Colonic mucosa (tissue), 4 donors: ENCODE measurements at regions not wholly inside any gene's neighbourhood (a gene's known extent, or its start where the extent isn't known, plus 50 kb on each side); places are given as distances from the start of the nearest gene placed in this dataset.

ENCODE experiments used
- DNase-seq: peaks from one replicate; pipeline ENCODE4 v3.0.0-alpha.2; 2020
- H3K27ac ChIP-seq: fragments of 200-600 bp; one replicate; pipeline ENCODE4 v1.8.0; 2021
- H3K27me3 ChIP-seq: fragments of 200-600 bp; one replicate; pipeline ENCODE4 v1.8.0; 2021
- H3K36me3 ChIP-seq: fragments of 200-600 bp; one replicate; pipeline ENCODE4 v1.8.0; 2021
- H3K4me1 ChIP-seq: fragments of 200-600 bp; one replicate; pipeline ENCODE4 v1.8.0; 2021; ENCODE audit warnings: mild to moderate bottlenecking
- H3K4me3 ChIP-seq: fragments of 200-600 bp; one replicate; pipeline ENCODE4 v1.8.0; 2021
- H3K9ac ChIP-seq, 2 donors: one replicate each; pipeline ENCODE4 v1.7.0; 2013; ENCODE audit warnings: control low read depth in 2 of 2, low read depth in 2 of 2, low read length in 2 of 2
- H3K9me3 ChIP-seq: fragments of 200-600 bp; one replicate; pipeline ENCODE4 v1.8.0; 2021
- CTCF ChIP-seq: fragments of 200-600 bp; IDR thresholded peaks from one replicate; pipeline ENCODE4 v1.8.0; 2022; ENCODE audit warnings: antibody characterized with exemption, mild to moderate bottlenecking
- intact Hi-C: fragments of 100-400 bp; cut with DNase I; formaldehyde crosslinking; loops from one replicate; pipeline ENCODE4 v1.14.1; 2022
- donor health status: healthy.
- donor health status: DM: no; HTN: no; CAD: no.
- donor health status: DM: no; HTN: no; CAD: no.

GRCh38 chr5:118726891-118727290, 261.5 kb downstream of the DTWD2 start:
- H3K27ac ChIP-seq = no peak overlapping the region
- TF ChIP-seq CTCF = no peak
- H3K4me3 ChIP-seq = no peak overlapping the region
- DNase-seq = no peak
- intact Hi-C loops = no loop called here
- no peaks in the 10 kb centered on the region for H3K36me3 ChIP-seq
- no peaks in the 10 kb centered on the region for H3K4me1 ChIP-seq
- no peaks in the 10 kb centered on the region for H3K27me3 ChIP-seq
- H3K9ac ChIP-seq = no peak overlapping the region
- no peaks in the 10 kb centered on the region for H3K9me3 ChIP-seq

DNA sequence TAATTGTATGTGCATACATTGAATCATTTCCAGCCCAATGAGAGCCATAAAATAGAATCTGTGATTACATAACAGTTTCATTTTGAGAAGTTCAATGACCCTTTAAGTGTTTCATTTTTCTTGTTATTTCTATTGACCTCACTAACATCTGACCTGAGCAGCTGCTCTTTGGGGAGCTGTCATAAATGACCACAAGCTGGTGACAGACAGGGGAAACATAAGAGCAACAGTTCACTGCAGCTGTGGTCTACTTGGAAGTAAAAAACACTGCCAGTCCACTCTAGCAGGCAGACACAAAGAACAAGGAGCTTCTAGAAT, 265.4 kb downstream of the DTWD2 start:
- Histone ChIP-seq H3K9me3 (no peaks in the 10 kb centered on the region), H3K36me3 (no peaks in the 10 kb centered on the region), H3K4me3 (no peak overlapping the region), H3K9ac (no peak overlapping the region), H3K4me1 (no peaks in the 10 kb centered on the region), H3K27me3 (no peaks in the 10 kb centered on the region), H3K27ac (no peak overlapping the region)
- TF ChIP-seq CTCF = no peak
- intact Hi-C loops = no loop called here
- DNase-seq = no peak

GRCh38 chr5:118722122-118723020, 266.0 kb downstream of the DTWD2 start:
- no peak for TF ChIP-seq CTCF
- intact Hi-C loops = no loop called here
- no peak overlapping the region for H3K27ac ChIP-seq
- no peak overlapping the region for H3K4me3 ChIP-seq
- no peak overlapping the region for H3K9ac ChIP-seq
- no peaks in the 10 kb centered on the region for H3K4me1 ChIP-seq
- no peaks in the 10 kb centered on the region for H3K36me3 ChIP-seq
- DNase-seq = no peak
- H3K27me3 ChIP-seq = no peaks in the 10 kb centered on the region
- no peaks in the 10 kb centered on the region for H3K9me3 ChIP-seq

DNA sequence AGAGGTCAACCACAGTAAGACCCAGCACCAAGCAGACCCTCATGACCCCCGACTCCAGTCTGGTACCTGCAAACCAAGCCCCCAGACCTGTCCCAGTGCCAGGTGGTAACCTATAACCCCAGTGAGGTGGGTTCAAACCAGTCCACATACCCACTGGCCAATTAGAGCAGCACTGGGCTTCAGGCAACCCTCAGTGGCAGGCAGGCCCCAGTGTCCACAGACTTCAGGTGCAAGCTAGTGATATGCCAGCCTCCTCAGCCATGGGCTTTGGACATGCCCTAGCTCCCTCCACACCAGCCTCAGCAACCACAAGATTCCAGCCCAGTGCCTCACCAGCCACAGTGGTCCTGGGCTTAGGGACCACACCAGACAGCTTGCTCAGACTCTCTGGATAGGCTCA, 276.6 kb downstream of the DTWD2 start:
- Histone ChIP-seq H3K9me3 (no peaks in the 10 kb centered on the region), H3K36me3 (no peaks in the 10 kb centered on the region), H3K27me3 (no peaks in the 10 kb centered on the region), H3K9ac (no peak overlapping the region), H3K4me3 (no peak overlapping the region), H3K27ac (no peak overlapping the region), H3K4me1 (no peaks in the 10 kb centered on the region)
- intact Hi-C loops = no loop called here
- no peak for TF ChIP-seq CTCF
- no peak for DNase-seq

DNA sequence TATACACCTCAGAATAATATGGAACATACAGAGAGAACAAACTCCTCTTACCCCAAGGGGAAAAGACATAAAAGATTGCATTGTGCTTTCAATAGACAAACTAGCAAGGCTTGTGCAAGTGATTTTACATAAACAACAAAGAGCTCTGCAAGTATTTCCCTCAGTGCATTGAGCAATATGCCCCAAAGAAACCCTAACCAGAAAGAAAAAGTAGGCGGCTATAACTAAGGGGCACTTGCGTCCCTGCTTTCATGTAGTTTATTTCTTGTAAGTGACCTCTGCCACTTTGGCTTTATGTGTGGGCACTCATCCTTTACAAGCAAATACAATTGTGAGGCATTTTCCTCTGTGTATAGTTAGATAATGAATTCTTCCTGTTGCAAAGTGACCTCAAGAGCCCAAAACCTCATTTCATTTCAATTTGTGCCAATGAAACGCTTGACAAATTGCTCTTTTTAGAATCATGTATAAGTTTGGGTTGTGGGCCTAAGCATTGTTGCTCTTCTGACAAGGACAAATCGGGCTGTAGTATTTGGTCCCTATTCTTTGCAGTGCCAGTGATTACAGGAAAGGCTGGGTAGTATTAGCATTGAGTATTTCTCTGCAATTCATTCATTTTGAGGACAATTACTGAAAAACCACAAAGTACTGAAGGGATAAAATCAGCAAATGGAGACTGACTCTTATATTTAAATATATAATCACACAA, 282.2 kb downstream of the DTWD2 start:
- peaks cover 4% of the 10 kb centered on the region for H3K9me3 ChIP-seq
- no peak for TF ChIP-seq CTCF

More for the DNA sequence above, 282.2 kb downstream of the DTWD2 start:
- Histone ChIP-seq H3K36me3 (no peaks in the 10 kb centered on the region), H3K27me3 (no peaks in the 10 kb centered on the region), H3K9ac (no peak overlapping the region), H3K4me1 (no peaks in the 10 kb centered on the region), H3K4me3 (no peak overlapping the region), H3K27ac (no peak overlapping the region)
- intact Hi-C loops = no loop called here
- DNase-seq = no peak
